Psoas muscle (tissue), 7 donors: ENCODE measurements at regions not wholly inside any gene's neighbourhood (a gene's known extent, or its start where the extent isn't known, plus 50 kb on each side); places are given as distances from the start of the nearest gene placed in this dataset.

Experiments used
- ATAC-seq, 4 donors: fragments of 200-7000 bp; cut with Tn5 transposase; one replicate each; pipeline ENCODE4 v1.9.1; 2020; ENCODE audit warnings: moderate library complexity in 3 of 4, mild to moderate bottlenecking in 2 of 4
- DNase-seq, 2 donors: peaks; one replicate each; pipeline ENCODE4 v3.0.0-alpha.2; 2020
- H3K27ac ChIP-seq: fragments of 200-600 bp; one replicate; pipeline ENCODE4 v1.8.0; 2022
- H3K27me3 ChIP-seq, 3 donors: fragments of 200-600 bp in 1 of 3; one replicate each; pipeline versions ENCODE4 v1.6.1 to v1.8.0; 2013 to 2022; ENCODE audit warnings: low read length in 2 of 3, mild to moderate bottlenecking in 2 of 3, moderate library complexity in 1 of 3; ENCODE audit not compliant: insufficient read depth in 3 of 3
- H3K36me3 ChIP-seq, 2 donors: fragments of 200-600 bp in 1 of 2; one replicate each; pipeline versions ENCODE4 v1.6.1 to v1.8.0; 2013 to 2022; ENCODE audit warnings: low read depth in 1 of 2, mild to moderate bottlenecking in 1 of 2, moderate library complexity in 1 of 2; ENCODE audit not compliant: insufficient read depth in 1 of 2
- H3K4me1 ChIP-seq: fragments of 200-600 bp; one replicate; pipeline ENCODE4 v1.8.0; 2022
- H3K4me3 ChIP-seq: fragments of 200-600 bp; one replicate; pipeline ENCODE4 v1.8.0; 2022; ENCODE audit warnings: mild to moderate bottlenecking
- H3K9me3 ChIP-seq: fragments of 200-600 bp; one replicate; pipeline ENCODE4 v1.8.0; 2022
- CTCF ChIP-seq: fragments of 200-600 bp; IDR thresholded peaks from one replicate; pipeline ENCODE4 v1.8.0; 2022; ENCODE audit warnings: antibody characterized with exemption
- WGBS, 3 donors: extraction: QIAGEN DNeasy Blood & Tissue Kit; methylation state at CpG; one replicate each; pipeline versions ENCODE4 v1.1.6 to v1.1.7; 2013; 5-methylcytosine and 5-hydroxymethylcytosine counted together
- intact Hi-C, 2 donors: fragments of 100-400 bp; cut with DNase I; formaldehyde crosslinking; loops; one replicate each; pipeline versions ENCODE4 v1.11.0 to v1.14.2; 2022
- donor health status: healthy with polysubstance abuse.
- donor health status: DM: no; HTN: no; CAD: no; lungs with moderate emphysema.
- donor health status: Bipolar disorder and iron deficiency.
- donor health status: healthy.
- donor health status: DM: yes; HTN: yes; CAD: no.
- donor health status: DM: no; HTN: no; CAD: no.
- donor health status: DM: yes; HTN: yes; CAD: no.

DNA sequence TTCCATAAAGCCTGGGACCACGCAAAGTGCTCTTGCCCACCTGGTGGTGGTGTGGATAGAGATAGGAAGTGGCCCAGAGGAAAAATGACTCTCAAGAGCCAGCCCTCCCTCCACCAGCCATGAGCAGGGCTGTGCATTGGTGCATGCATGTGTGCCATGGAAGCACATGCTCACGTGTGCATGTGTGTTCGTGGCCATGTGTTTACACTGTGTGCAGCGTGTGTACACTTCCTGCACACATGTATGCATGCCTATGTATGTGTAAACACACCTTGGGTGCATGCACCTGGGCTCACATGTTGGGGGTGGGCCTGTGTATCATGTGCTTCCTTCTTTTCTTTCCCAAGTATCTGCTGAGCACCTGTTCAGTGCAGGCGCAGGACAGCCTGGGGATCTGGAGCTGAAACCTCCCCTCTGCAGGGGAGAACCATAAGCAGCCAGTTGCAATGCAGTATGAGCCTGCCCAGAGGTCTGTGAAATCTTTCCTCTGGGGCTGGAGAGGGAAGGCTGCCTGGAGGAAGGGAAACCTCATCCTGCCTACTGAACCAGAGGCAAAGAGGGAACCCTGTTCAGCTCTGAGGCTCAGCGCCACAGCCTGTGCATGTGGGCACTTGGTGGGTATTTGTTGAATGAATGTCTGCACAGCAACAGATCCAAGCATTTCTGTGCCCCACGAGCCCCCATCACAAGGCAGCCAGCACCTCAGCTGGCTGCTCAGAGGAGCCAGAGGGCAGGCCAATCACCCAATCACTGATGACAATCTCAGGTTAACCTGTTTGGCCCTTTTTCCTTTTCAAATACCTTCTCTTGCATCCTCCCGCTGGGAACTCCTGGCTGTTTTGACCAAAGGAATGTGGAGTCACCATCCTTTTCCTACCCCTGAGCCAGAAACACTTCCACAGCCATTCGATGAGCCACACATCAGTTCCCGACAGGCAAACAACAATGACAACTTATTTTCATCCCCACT lies 327.0 kb downstream of the NPHP4 start:
- Histone ChIP-seq H3K4me1 (no peaks in the 10 kb centered on the region), H3K27ac (no peak overlapping the region), H3K27me3 (peaks cover 0 to 12% (median 6%) of the 10 kb centered on the region in 3 donors), H3K4me3 (no peak overlapping the region), H3K36me3 (no peaks in the 10 kb centered on the region), H3K9me3 (no peaks in the 10 kb centered on the region)
- intact Hi-C loops, result no loop called here
- 73 to 80% (median 75%) methylated on average over 10 of the region's 10 CpGs for WGBS, 3 donors
- no peak for TF ChIP-seq CTCF
- ATAC-seq (no peak), DNase-seq (no peak)

- peaks cover 0 to 12% (median 6%) of the 10 kb centered on the region in 3 donors for H3K27me3 ChIP-seq
- no peaks in the 10 kb centered on the region for H3K9me3 ChIP-seq
- no peaks in the 10 kb centered on the region for H3K4me1 ChIP-seq
- TF ChIP-seq CTCF, result no peak
- intact Hi-C loops, result no loop called here
- H3K4me3 ChIP-seq, result no peak overlapping the region
- H3K36me3 ChIP-seq, result no peaks in the 10 kb centered on the region
- H3K27ac ChIP-seq, result no peak overlapping the region
- no peak for ATAC-seq
- no peak for DNase-seq
- 68 to 81% (median 77%) methylated on average over 9 of the region's 9 CpGs for WGBS, 3 donors
Measured at GRCh38 chr1:5664081-5664768, 328.0 kb downstream of the NPHP4 start.

GRCh38 chr1:5662744-5663126 lies 329.5 kb downstream of the NPHP4 start:
- TF ChIP-seq CTCF, result no peak

GRCh38 chr1:5662086-5662743 lies 330.0 kb downstream of the NPHP4 start:
- no peak for TF ChIP-seq CTCF
- H3K27ac ChIP-seq, result no peak overlapping the region
- H3K27me3 ChIP-seq, result peaks cover 0 to 12% (median 6%) of the 10 kb centered on the region in 3 donors
- H3K4me1 ChIP-seq, result no peaks in the 10 kb centered on the region
- ATAC-seq (no peak), DNase-seq (no peak)
- no peaks in the 10 kb centered on the region for H3K36me3 ChIP-seq
- H3K4me3 ChIP-seq, result no peak overlapping the region
- intact Hi-C loops, result no loop called here
- 75 to 79% (median 76%) methylated on average over 8 to 9 of the region's 9 CpGs for WGBS, 3 donors
- H3K9me3 ChIP-seq, result no peaks in the 10 kb centered on the region

More at GRCh38 chr1:5662744-5663126, 329.5 kb downstream of the NPHP4 start:
- Histone ChIP-seq H3K4me1 (no peaks in the 10 kb centered on the region), H3K4me3 (no peak overlapping the region), H3K27me3 (peaks cover 0 to 12% (median 6%) of the 10 kb centered on the region in 3 donors), H3K27ac (no peak overlapping the region), H3K9me3 (no peaks in the 10 kb centered on the region), H3K36me3 (no peaks in the 10 kb centered on the region)
- DNase-seq (no peak), ATAC-seq (no peak)
- WGBS, 3 donors, result 71 to 83% (median 82%) methylated on average over 5 of the region's 5 CpGs
- intact Hi-C loops, result no loop called here
